ENCODE measurements at regions not wholly inside any gene's neighbourhood (a gene's known extent, or its start where the extent isn't known, plus 50 kb on each side); places are given as distances from the start of the nearest gene placed in this dataset.

DNA sequence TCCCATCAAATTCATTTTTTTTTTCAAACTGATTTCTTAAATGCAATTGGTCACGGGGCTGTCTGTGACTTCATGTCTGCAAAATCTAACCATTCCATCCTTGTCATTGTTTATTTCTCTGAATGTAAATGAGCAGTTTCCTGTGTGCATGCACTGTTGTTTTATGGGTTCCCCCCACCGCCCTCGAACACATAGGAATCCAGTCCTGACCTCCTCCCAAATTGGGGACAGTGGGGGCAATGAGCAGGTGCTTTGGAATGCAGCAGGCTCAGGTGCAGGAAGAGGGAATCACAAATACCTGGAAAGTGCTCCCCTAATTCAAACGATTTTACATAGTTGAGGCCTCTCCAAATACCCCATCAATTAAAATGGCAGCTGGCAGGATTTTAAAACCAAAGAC is 62.6 kb upstream of the ESRRB start:
- no peak overlapping the region for H3K4me3 ChIP-seq
- no peaks in the 10 kb centered on the region for H3K9me3 ChIP-seq
- peaks cover 4% of the 10 kb centered on the region for H3K4me1 ChIP-seq
- H3K27me3 ChIP-seq: peaks cover 22% of the 10 kb centered on the region
- TF ChIP-seq EP300 (IDR thresholded peaks at IDR 0.05) (no peak), POLR2A (IDR thresholded peaks at IDR 0.05) (no peak), CTCF (IDR thresholded peaks at IDR 0.05) (no peak), POLR2AphosphoS5 (IDR thresholded peaks at IDR 0.05) (no peak)
- H3K27ac ChIP-seq: no peak overlapping the region
- no peak for DNase-seq (ENCODE audit: low spot score in 2 of 2)
- no peaks in the 10 kb centered on the region for H3K36me3 ChIP-seq
- WGBS: 35% methylated on average over 4 of the region's 4 CpGs

DNA sequence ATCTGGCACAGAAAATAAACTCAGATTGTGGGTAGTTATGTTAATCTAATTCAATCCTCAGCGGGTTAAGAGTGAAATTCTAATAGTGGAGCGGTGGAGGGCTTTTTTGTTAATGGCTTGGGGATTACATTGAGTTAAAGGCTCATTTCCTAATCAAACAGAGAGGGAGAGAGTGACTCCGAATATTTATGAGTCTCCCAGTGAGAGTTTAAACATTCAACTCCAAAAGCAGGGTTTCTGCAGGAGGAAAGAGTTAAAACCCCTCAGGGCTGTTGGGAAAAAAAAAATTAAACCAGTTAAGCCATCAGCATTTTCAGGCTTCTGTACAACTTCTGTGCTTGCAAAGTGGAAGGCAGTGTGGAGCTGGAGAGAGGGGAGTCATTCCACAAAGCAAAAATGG is 62.1 kb upstream of the ESRRB start:
- no peaks in the 10 kb centered on the region for H3K36me3 ChIP-seq
- TF ChIP-seq CTCF (IDR thresholded peaks at IDR 0.05): no peak
- no peak for TF ChIP-seq POLR2AphosphoS5 (IDR thresholded peaks at IDR 0.05)
- no peak for TF ChIP-seq POLR2A (IDR thresholded peaks at IDR 0.05)
- TF ChIP-seq EP300 (IDR thresholded peaks at IDR 0.05): no peak
- H3K27me3 ChIP-seq: peaks cover 20% of the 10 kb centered on the region
- no peak overlapping the region for H3K27ac ChIP-seq
- no peaks in the 10 kb centered on the region for H3K9me3 ChIP-seq
- peaks cover 4% of the 10 kb centered on the region for H3K4me1 ChIP-seq
- no peak for DNase-seq (ENCODE audit: low spot score in 2 of 2)
- WGBS: 48% methylated on average over 3 of the region's 3 CpGs
- no peak overlapping the region for H3K4me3 ChIP-seq

- DNase-seq (ENCODE audit: low spot score in 2 of 2): no peak
- Histone ChIP-seq H3K4me1 (peaks cover 4% of the 10 kb centered on the region), H3K9me3 (no peaks in the 10 kb centered on the region), H3K36me3 (no peaks in the 10 kb centered on the region), H3K27me3 (peaks cover 17% of the 10 kb centered on the region), H3K27ac (no peak overlapping the region), H3K4me3 (no peak overlapping the region)
- no peak for TF ChIP-seq POLR2A (IDR thresholded peaks at IDR 0.05)
- no peak for TF ChIP-seq EP300 (IDR thresholded peaks at IDR 0.05)
- 70% methylated on average over 7 of the region's 7 CpGs for WGBS
These were observed 61.4 kb upstream of the ESRRB start for GRCh38 chr14:76314521-76315034.

- no peaks in the 10 kb centered on the region for H3K9me3 ChIP-seq
- no peak overlapping the region for H3K4me3 ChIP-seq
- peaks cover 2% of the 10 kb centered on the region for H3K27me3 ChIP-seq
- no peaks in the 10 kb centered on the region for H3K4me1 ChIP-seq
- no peak overlapping the region for H3K27ac ChIP-seq
- no peak for DNase-seq (ENCODE audit: low spot score in 2 of 2)
- WGBS: 86% methylated on average over 5 of the region's 5 CpGs
- TF ChIP-seq EP300 (IDR thresholded peaks at IDR 0.05) (no peak), POLR2AphosphoS5 (IDR thresholded peaks at IDR 0.05) (no peak), POLR2A (IDR thresholded peaks at IDR 0.05) (no peak), CTCF (IDR thresholded peaks at IDR 0.05) (no peak)
- no peaks in the 10 kb centered on the region for H3K36me3 ChIP-seq
These were observed 55.5 kb upstream of the ESRRB start for GRCh38 chr14:76320486-76320885.

- 90% methylated on average over 4 of the region's 4 CpGs for WGBS
- no peaks in the 10 kb centered on the region for H3K36me3 ChIP-seq
These were observed 55.0 kb upstream of the ESRRB start for GRCh38 chr14:76320975-76321374.

More at GRCh38 chr14:76320975-76321374, 55.0 kb upstream of the ESRRB start:
- H3K4me3 ChIP-seq: no peak overlapping the region
- H3K9me3 ChIP-seq: no peaks in the 10 kb centered on the region
- TF ChIP-seq EP300 (IDR thresholded peaks at IDR 0.05) (no peak), POLR2A (IDR thresholded peaks at IDR 0.05) (no peak), CTCF (IDR thresholded peaks at IDR 0.05) (no peak), POLR2AphosphoS5 (IDR thresholded peaks at IDR 0.05) (no peak)
- H3K27ac ChIP-seq: no peak overlapping the region
- peaks cover 2% of the 10 kb centered on the region for H3K27me3 ChIP-seq
- no peak for DNase-seq (ENCODE audit: low spot score in 2 of 2)
- H3K4me1 ChIP-seq: no peaks in the 10 kb centered on the region

All from suprapubic skin (tissue), 4 donors.